ENCODE measurements at regions not wholly inside any gene's neighbourhood (a gene's known extent, or its start where the extent isn't known, plus 50 kb on each side); places are given as distances from the start of the nearest gene placed in this dataset.

DNA sequence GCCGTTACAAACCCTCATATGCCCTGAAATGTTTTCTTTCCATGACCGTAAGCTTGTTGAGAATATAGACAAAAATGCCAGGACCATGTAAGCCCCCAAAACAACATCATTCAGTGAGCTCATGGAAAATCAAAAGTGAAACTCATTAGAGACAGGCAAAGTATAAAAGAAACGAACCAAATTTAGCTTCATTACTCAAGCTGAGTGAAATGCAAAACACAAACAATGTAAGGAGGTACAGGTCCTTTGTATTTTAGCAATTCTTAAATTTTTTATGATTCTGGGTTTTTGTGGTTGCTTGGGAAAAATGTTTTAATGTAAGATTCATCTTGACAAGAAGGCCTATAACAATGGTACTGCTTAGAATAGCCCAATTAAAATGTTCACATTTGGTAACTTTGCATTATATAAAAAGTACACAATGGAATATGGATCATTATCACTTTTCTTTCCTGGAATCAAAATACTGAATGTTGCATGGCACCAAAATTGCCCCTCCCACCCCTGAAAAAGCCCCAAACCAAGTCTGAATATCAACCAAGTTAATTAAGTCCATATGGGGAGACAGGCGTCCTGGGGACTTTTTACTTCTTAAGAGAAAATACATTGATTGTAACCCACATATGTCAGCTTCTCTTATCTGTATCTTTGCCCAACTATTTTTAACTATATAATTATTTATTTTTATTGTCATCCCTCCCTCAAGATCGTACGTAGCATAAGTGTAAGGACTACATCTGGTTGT, 247.7 kb upstream of the CDIN1 start:
- no CpG with 5 or more reads among the region's 6 CpGs for WGBS (ENCODE audit: extremely low coverage, insufficient read length, low lambda C conversion rate)
- no peaks in the 10 kb centered on the region for H3K36me3 Mint-ChIP-seq (ENCODE audit: insufficient read depth in 1 of 3, low read depth in 3 of 3)
- H3K4me2 ChIP-seq (ENCODE audit: insufficient read depth, insufficient read length, low read length) = no peak overlapping the region

More for the DNA sequence above, 247.7 kb upstream of the CDIN1 start:
- Histone ChIP-seq H2BK20ac (ENCODE audit: low read depth, low read length, poor library complexity, severe bottlenecking) (no peak overlapping the region), H3K9ac (ENCODE audit: extremely low read depth, insufficient read length, low read length) (no peak overlapping the region), H3K56ac (ENCODE audit: insufficient read length, low read depth, low read length) (no peak overlapping the region), H2BK15ac (ENCODE audit: low read depth, low read length) (no peak overlapping the region), H3K18ac (ENCODE audit: insufficient read length, low read depth, low read length) (no peak overlapping the region), H3K79me2 (ENCODE audit: insufficient read depth, low read length) (no peaks in the 10 kb centered on the region), H3K27me3 (ENCODE audit: insufficient read depth, low read length) (no peaks in the 10 kb centered on the region), H3T11ph (ENCODE audit: low read length) (no peak overlapping the region), H3K23ac (ENCODE audit: insufficient read length, low read depth, low read length) (no peak overlapping the region), H3K79me1 (ENCODE audit: insufficient read depth, low read depth, low read length, poor library complexity, severe bottlenecking) (no peaks in the 10 kb centered on the region), H4K20me1 (ENCODE audit: control insufficient read depth, insufficient read depth, insufficient read length) (no peaks in the 10 kb centered on the region), H4K8ac (replicated peaks; ENCODE audit: insufficient read length, low read depth, low read length) (no peak overlapping the region), H3K14ac (ENCODE audit: insufficient read depth, low read length) (no peak overlapping the region), H3K4ac (ENCODE audit: low read depth, low read length) (no peak overlapping the region), H4K91ac (ENCODE audit: insufficient read length, low read depth, low read length) (no peak overlapping the region), H3K27ac (ENCODE audit: insufficient read length, low read depth, low read length) (no peak overlapping the region), H2BK5ac (ENCODE audit: insufficient read length, low read length) (no peak overlapping the region), H2AK5ac (ENCODE audit: insufficient read length, low read length) (no peak overlapping the region), H2BK120ac (ENCODE audit: low read depth, low read length, poor library complexity, severe bottlenecking) (no peak overlapping the region), H3K23me2 (ENCODE audit: insufficient read length, low read depth, low read length, poor library complexity, severe bottlenecking) (no peaks in the 10 kb centered on the region), H4K5ac (ENCODE audit: insufficient read length, low read depth, low read length) (no peak overlapping the region), H3K4me1 (ENCODE audit: insufficient read depth, low read length) (no peaks in the 10 kb centered on the region; the same call in 1 of the 2 replicates), H2AFZ (ENCODE audit: low read length) (no peak overlapping the region), H2BK12ac (ENCODE audit: insufficient read length, low read depth, low read length) (no peak overlapping the region), H3K9me3 (ENCODE audit: control insufficient read depth, low read depth, low read length) (no peaks in the 10 kb centered on the region)
- Mint-ChIP-seq H3K27ac (no peak overlapping the region), H3K27me3 (ENCODE audit: low read depth) (no peaks in the 10 kb centered on the region), H3K9me3 (no peaks in the 10 kb centered on the region; a peak in 1 of 5 replicates), H3K4me3 (no peak overlapping the region), H3K4me1 (peaks cover 4% of the 10 kb centered on the region in 2 experiments; a peak in 3 of 4 replicates)
- no peak for DNase-seq
- TF ChIP-seq, protein P1, sequence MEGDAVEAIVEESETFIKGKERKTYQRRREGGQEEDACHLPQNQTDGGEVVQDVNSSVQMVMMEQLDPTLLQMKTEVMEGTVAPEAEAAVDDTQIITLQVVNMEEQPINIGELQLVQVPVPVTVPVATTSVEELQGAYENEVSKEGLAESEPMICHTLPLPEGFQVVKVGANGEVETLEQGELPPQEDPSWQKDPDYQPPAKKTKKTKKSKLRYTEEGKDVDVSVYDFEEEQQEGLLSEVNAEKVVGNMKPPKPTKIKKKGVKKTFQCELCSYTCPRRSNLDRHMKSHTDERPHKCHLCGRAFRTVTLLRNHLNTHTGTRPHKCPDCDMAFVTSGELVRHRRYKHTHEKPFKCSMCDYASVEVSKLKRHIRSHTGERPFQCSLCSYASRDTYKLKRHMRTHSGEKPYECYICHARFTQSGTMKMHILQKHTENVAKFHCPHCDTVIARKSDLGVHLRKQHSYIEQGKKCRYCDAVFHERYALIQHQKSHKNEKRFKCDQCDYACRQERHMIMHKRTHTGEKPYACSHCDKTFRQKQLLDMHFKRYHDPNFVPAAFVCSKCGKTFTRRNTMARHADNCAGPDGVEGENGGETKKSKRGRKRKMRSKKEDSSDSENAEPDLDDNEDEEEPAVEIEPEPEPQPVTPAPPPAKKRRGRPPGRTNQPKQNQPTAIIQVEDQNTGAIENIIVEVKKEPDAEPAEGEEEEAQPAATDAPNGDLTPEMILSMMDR (conservative IDR thresholded peaks at IDR 0.05) = no peak

Data from H9 (cell line).